Parathyroid adenoma (tissue), 2 donors: ENCODE measurements at regions not wholly inside any gene's neighbourhood (a gene's known extent, or its start where the extent isn't known, plus 50 kb on each side); places are given as distances from the start of the nearest gene placed in this dataset.

Experiments
- H2AFZ ChIP-seq: fragments of 300-600 bp; sonication (generic); one replicate; pipeline ENCODE4 v1.7.0; 2017; ENCODE audit warnings: antibody characterized with exemption, mild to moderate bottlenecking
- H3K27ac ChIP-seq: fragments of 300-600 bp; sonication (generic); one replicate; pipeline ENCODE4 v1.7.0; 2017
- H3K27me3 ChIP-seq: fragments of 300-600 bp; sonication (generic); one replicate; pipeline ENCODE4 v1.7.0; 2017; ENCODE audit warnings: low read length; ENCODE audit not compliant: control insufficient read depth, insufficient read depth
- H3K36me3 ChIP-seq: fragments of 300-600 bp; sonication (generic); one replicate; pipeline ENCODE4 v1.7.0; 2017; ENCODE audit warnings: low read length; ENCODE audit not compliant: control insufficient read depth, insufficient read depth
- H3K4me1 ChIP-seq: fragments of 300-600 bp; sonication (generic); one replicate; pipeline ENCODE4 v1.7.0; 2017; ENCODE audit warnings: control low read depth
- H3K4me2 ChIP-seq: fragments of 300-600 bp; sonication (generic); one replicate; pipeline ENCODE4 v1.7.0; 2017; ENCODE audit warnings: low read length
- H3K4me3 ChIP-seq: fragments of 300-600 bp; sonication (generic); one replicate; pipeline ENCODE4 v1.7.0; 2017; ENCODE audit warnings: low read depth, low read length
- H3K79me2 ChIP-seq: fragments of 300-600 bp; sonication (generic); one replicate; pipeline ENCODE4 v1.7.0; 2017; ENCODE audit warnings: control low read depth
- H3K9ac ChIP-seq: fragments of 300-600 bp; sonication (generic); one replicate; pipeline ENCODE4 v1.7.0; 2017; ENCODE audit warnings: mild to moderate bottlenecking
- H3K9me3 ChIP-seq: fragments of 300-600 bp; sonication (generic); one replicate; pipeline ENCODE4 v1.7.0; 2017; ENCODE audit warnings: low read length; ENCODE audit not compliant: control insufficient read depth
- CTCF ChIP-seq: fragments of 300-600 bp; sonication (generic); IDR thresholded peaks from one replicate; pipeline ENCODE4 v1.7.0; 2017; ENCODE audit warnings: antibody characterized with exemption, mild to moderate bottlenecking
- donor health status: primary hyperparathyroidism.

- no peak overlapping the region for H2AFZ ChIP-seq
- no peaks in the 10 kb centered on the region for H3K79me2 ChIP-seq
- H3K4me1 ChIP-seq: no peaks in the 10 kb centered on the region
- H3K27ac ChIP-seq: no peak overlapping the region
- H3K27me3 ChIP-seq: no peaks in the 10 kb centered on the region
- H3K4me3 ChIP-seq: no peak overlapping the region
- no peak overlapping the region for H3K4me2 ChIP-seq
- no peak overlapping the region for H3K9ac ChIP-seq
- H3K36me3 ChIP-seq: no peaks in the 10 kb centered on the region
- TF ChIP-seq CTCF: no peak
- H3K9me3 ChIP-seq: no peaks in the 10 kb centered on the region
Measured at GRCh38 chr6:128759447-128759846, 123.5 kb upstream of the LAMA2 start.

DNA sequence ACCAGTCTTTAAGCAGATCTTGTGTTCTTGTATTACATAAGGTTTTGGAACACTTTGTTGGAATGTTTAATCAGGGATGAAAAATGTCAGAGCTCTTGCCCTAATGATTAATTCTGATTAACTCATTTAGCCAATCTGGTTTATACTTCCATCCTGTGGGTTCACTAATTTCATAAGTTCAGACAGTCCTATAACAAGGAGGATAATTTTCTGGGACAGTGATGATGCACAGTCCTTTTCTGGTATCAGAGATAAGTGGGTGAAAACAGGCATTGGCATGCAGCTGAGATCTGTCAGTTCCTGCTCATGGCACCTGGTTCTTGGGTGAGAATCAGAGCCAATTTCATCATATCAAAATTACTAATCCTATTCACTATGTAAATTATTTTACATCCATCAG is 125.0 kb upstream of the LAMA2 start:
- Histone ChIP-seq H3K9ac (no peak overlapping the region), H3K9me3 (no peaks in the 10 kb centered on the region), H3K4me2 (no peak overlapping the region), H3K79me2 (no peaks in the 10 kb centered on the region), H3K4me1 (no peaks in the 10 kb centered on the region), H3K4me3 (no peak overlapping the region), H3K36me3 (no peaks in the 10 kb centered on the region), H3K27ac (no peak overlapping the region), H2AFZ (no peak overlapping the region), H3K27me3 (no peaks in the 10 kb centered on the region)
- no peak for TF ChIP-seq CTCF

GRCh38 chr6:128754658-128755256 is 128.2 kb upstream of the LAMA2 start:
- Histone ChIP-seq H2AFZ (no peak overlapping the region), H3K36me3 (no peaks in the 10 kb centered on the region), H3K4me1 (no peaks in the 10 kb centered on the region), H3K9me3 (no peaks in the 10 kb centered on the region), H3K27me3 (no peaks in the 10 kb centered on the region), H3K9ac (no peak overlapping the region), H3K4me2 (no peak overlapping the region), H3K27ac (no peak overlapping the region), H3K79me2 (no peaks in the 10 kb centered on the region), H3K4me3 (no peak overlapping the region)
- no peak for TF ChIP-seq CTCF

DNA sequence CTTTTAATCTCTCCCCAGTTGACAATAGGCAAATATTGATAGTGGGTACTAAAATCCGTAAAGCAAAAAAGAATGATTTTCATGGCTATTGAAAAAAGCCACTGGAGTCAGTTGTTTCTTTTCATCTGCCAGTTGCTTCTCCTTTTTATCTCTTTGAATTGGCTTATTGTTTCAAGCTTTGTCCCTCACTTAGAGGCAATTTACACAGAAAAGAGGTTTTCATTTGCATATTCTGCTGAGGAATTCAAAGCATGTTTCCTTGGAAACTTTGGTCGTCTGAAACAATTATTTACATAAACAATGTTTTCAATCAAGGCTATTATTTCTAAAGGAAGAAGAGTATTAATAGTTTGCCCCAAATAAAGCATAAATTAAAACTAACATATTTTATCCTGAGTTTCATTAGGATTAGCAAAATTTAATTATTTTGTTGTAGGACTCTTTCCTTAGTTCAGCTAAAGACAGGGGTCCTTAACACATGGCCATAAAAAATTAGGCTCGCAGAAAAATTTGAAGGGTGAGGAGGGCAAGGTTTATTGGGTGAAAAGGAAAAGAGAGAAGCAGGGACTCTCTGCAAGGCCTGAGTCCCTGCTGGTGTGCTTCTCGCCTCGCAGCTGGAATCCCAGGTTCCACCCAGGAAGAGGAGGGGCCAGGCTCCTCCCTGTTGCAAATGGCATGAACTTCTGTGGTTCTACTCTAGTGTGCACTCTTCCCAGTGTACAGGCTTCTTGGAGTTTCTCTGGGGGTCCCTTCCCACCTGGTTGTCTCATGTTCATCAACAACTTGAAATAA is 138.8 kb upstream of the LAMA2 start:
- no peaks in the 10 kb centered on the region for H3K27me3 ChIP-seq
- no peak overlapping the region for H3K27ac ChIP-seq
- no peak overlapping the region for H3K9ac ChIP-seq
- no peaks in the 10 kb centered on the region for H3K79me2 ChIP-seq
- no peaks in the 10 kb centered on the region for H3K4me1 ChIP-seq
- no peak overlapping the region for H3K4me3 ChIP-seq
- no peak overlapping the region for H3K4me2 ChIP-seq
- no peaks in the 10 kb centered on the region for H3K9me3 ChIP-seq
- H3K36me3 ChIP-seq: no peaks in the 10 kb centered on the region
- H2AFZ ChIP-seq: no peak overlapping the region
- no peak for TF ChIP-seq CTCF

DNA sequence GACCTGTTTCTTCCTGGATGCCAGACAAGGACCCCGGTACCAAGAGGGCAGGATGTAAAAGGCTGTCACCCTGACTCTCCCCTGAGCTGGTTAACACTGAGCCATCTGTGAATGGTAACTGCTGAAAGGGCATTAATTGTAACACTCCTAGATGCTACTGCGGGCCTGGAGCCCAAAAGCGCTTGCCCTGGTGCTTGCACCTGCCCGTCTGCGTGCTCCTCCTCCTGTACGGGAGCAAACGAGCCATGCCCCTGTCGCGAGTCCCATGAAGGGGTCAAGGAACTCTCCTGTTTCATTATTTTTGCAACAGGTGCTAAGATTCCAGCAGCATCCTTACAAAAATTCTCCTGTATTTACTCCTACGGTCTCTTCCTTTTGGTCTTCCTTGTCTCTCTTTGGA is 140.0 kb upstream of the LAMA2 start:
- H3K4me3 ChIP-seq: no peak overlapping the region
- no peaks in the 10 kb centered on the region for H3K79me2 ChIP-seq
- H3K9ac ChIP-seq: no peak overlapping the region
- no peaks in the 10 kb centered on the region for H3K4me1 ChIP-seq
- no peaks in the 10 kb centered on the region for H3K36me3 ChIP-seq
- no peaks in the 10 kb centered on the region for H3K9me3 ChIP-seq
- no peak overlapping the region for H3K27ac ChIP-seq
- no peaks in the 10 kb centered on the region for H3K27me3 ChIP-seq
- no peak for TF ChIP-seq CTCF
- H3K4me2 ChIP-seq: no peak overlapping the region
- H2AFZ ChIP-seq: no peak overlapping the region
